ENCODE measurements at regions not wholly inside any gene's neighbourhood (a gene's known extent, or its start where the extent isn't known, plus 50 kb on each side); places are given as distances from the start of the nearest gene placed in this dataset.
"Not testable (repeated sequence)": the region's sequence is repeated elsewhere in the genome, so short reads cannot be mapped to it uniquely, and the experiment has no call there.

- no peak for DNase-seq (ENCODE audit: low read depth)
These were observed 89.3 kb downstream of the MRPL14 start for GRCh38 chr6:44037847-44038542.

GRCh38 chr6:44037276-44037675 is 90.0 kb downstream of the MRPL14 start:
- not testable (repeated sequence) for DNase-seq (ENCODE audit: low read depth)

DNA sequence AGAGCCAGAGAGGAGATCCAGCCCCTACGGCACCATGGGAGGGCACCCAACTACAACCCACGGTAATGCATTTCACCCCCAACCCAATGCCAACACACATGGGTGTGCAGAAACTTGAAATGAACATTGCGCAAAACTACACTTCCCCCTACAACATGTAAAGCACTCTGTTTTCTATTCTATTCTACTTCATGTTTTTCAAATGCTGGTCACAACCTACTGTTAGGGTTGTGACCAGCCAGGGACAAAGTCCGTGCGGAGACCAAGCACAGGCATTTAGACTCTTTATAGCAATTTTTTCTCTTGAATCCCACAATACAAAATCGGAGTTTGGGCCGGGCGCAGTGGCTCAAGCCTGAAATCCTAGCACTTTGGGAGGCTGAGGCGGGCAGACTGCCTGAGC is 90.6 kb downstream of the MRPL14 start:
- DNase-seq (ENCODE audit: low read depth): no peak

DNA sequence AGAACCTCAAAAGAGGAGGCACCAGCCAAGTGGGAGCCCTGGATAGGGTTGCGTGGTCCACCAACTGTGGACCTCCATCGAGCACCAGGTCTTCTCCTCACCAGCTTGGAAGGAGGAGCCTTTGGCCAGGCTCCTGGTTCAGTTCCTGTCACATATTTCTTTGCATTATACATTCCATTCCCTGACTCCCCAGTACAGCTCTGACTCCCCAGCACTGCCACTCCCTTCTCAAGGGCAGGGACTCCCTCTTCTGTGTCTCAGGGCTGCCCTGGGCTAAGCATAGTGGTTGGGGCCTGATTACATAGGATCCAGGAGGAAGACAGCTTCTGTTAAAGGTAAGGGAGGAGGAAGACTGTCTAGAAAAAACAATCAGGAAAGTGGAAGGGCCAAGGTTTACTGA is 91.1 kb downstream of the MRPL14 start:
- peak; percentile 24 for DNase-seq (ENCODE audit: low read depth)

DNA sequence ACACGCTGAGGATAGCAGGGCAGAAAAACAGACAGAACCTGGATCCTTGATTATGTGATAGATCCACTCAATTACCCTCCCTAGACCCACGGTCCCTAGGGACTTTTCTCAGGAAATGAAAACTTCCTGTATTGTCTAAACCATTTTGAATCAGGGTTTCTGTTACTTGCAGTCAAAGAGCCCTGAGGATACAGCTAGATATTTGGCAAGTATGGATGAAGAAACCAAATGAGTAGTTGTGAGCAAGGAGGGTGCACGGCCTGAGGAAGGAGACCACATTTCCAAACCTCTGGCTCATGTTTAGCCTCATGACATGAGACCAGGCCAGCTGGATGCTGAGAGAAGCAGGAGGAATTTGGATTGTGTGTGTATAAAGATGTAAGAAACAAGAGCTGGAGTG is 91.6 kb downstream of the MRPL14 start:
- peak; percentile 74 for DNase-seq (ENCODE audit: low read depth)

- peak; percentile 39 for DNase-seq (ENCODE audit: low read depth)
These were observed 92.3 kb downstream of the MRPL14 start for GRCh38 chr6:44034931-44035345.

GRCh38 chr6:44034391-44034861 is 92.8 kb downstream of the MRPL14 start:
- peak; percentile 83 for DNase-seq (ENCODE audit: low read depth)

DNA sequence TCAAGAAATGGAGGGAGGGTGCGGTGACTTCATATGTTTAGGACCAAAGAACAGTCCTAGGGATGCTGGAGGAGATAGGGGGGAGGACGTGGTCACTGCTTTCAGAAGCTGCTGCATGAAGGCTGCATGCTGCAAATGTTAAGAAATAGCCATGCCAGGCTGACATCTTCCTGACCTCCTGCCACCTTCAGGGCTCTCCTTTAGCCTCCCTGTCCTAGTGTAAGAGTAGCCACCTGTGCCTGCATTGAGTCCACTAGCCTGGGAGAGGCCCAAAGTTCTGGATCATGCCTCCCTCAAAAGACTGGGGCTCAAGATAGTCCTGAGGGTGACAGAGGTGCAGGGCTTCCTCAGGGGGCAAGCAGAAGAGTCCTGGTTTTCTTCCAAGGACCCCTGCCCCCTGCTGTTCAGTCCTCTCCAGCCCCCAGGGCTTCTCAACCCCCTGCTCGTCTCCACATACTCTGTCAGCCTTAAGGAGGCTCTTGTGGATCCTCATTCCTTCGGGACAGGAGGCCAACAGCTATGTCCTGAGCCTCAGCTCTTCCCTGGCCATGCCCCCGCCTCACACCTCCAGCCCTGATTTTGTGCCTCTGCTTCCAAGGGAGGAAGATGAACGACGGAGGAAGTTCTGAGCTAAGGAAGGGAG is 96.3 kb downstream of the MRPL14 start:
- DNase-seq (ENCODE audit: low read depth): no peak

- DNase-seq (ENCODE audit: low read depth): peak; percentile 97
These were observed 97.6 kb downstream of the MRPL14 start for GRCh38 chr6:44029444-44030185.

GRCh38 chr6:44028789-44029310 is 98.4 kb downstream of the MRPL14 start:
- DNase-seq (ENCODE audit: low read depth): peak; percentile 84

GRCh38 chr6:44025226-44025625 is 102.0 kb downstream of the MRPL14 start:
- peak; percentile 83 for DNase-seq (ENCODE audit: low read depth)

GRCh38 chr6:44024574-44025219 is 102.6 kb downstream of the MRPL14 start:
- DNase-seq (ENCODE audit: low read depth): peak; percentile 76

GRCh38 chr6:44023586-44024454 is 103.4 kb downstream of the MRPL14 start:
- no peak for DNase-seq (ENCODE audit: low read depth)

DNA sequence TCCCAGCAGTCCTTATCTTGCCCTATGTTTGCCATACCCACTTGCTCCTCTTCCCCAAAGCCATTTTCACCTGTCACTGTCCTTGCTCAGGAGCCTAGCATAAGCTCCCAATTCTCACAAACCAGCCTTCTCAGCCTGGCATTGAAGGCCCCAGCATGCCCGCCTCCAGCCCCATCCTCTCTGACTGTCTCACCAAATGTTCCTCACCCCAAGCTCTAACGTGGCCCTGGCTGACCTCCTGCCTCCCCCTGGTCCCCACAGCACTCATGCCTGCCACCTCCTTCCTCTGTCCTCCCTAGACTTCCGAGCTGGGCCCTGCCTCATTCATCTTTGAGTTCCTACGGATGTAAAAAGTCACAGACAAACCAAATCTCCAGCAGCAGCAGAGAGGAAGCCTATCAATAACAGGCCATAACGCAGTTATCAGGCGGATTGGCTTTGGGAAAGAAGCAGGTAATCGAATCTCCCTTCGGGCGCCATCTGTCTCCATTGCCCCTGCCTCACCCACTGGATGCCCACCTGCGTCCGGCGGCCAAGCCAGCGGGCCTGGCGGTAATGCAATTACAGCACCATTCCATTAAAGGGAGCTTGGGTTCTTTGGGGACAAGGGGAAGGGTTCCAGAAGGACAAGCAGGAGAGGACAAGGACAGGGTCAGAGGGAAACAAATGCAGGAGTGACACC is 104.4 kb downstream of the MRPL14 start:
- no peak for DNase-seq (ENCODE audit: low read depth)

DNA sequence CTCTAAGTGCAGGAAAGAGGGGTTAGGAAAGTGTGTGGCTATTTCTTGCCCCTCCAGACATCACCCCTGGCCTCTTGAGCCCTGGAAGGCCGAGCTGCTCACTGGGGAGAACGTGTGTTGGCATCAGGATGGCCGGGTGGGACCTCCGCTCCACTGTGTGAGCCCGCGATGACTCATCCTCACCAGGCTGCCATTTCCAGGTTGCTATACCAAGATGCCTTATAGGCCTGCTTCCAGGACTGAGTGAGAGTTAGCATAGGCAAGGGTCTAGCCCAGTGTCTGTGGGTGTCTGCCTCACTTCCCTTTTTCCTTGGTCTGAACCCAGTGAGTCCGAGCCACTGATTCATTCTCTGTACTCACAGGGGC is 105.0 kb downstream of the MRPL14 start:
- peak; percentile 94 for DNase-seq (ENCODE audit: low read depth)

- no peak for DNase-seq (ENCODE audit: low read depth)
These were observed 105.5 kb downstream of the MRPL14 start for GRCh38 chr6:44021589-44022295.

- no peak for DNase-seq (ENCODE audit: low read depth)
These were observed 106.4 kb downstream of the MRPL14 start for GRCh38 chr6:44020664-44021425.

- no peak for DNase-seq (ENCODE audit: low read depth)
These were observed 107.1 kb downstream of the MRPL14 start for GRCh38 chr6:44020148-44020547.

DNA sequence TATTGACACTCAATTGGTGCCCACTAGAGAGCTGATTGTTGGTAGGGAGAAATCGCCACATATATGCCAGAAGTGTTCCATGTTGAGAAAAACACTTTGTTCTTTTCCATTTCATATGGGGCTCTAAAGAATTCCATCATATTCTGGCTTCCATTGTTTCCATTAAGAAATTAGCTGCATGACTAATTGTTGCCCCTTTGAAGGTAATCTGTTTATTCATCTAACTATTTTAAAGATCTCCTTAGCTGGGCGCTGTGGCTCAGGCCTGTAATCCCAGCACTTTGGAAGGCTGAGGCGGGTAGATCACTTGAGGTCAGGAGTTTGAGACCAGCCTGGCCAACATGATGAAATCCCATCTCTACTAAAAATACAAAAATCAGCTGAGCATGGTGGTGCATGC is 109.9 kb downstream of the MRPL14 start:
- DNase-seq (ENCODE audit: low read depth): not testable (repeated sequence)
